Thyroid gland (tissue), 4 donors: ENCODE measurements at regions not wholly inside any gene's neighbourhood (a gene's known extent, or its start where the extent isn't known, plus 50 kb on each side); places are given as distances from the start of the nearest gene placed in this dataset.

Source experiments
- POLR2A ChIP-seq, 2 donors: fragments of 450-650 bp; IDR thresholded peaks; one replicate each; pipeline ENCODE4 v1.6.1; 2017; ENCODE audit warnings: antibody characterized with exemption in 2 of 2, mild to moderate bottlenecking in 2 of 2, moderate library complexity in 1 of 2
- TF ChIP-seq, protein P1 (sequence below), 6 experiments: fragments of 200-600 bp in 3 of 6; fragments of 450-650 bp in 3 of 6; sonication (generic) in 3 of 6; IDR thresholded peaks; one replicate each; pipeline ENCODE4 v1.5.1; 2016 to 2019; ENCODE audit warnings: antibody characterized with exemption in 6 of 6, mild to moderate bottlenecking in 2 of 6, inconsistent platforms in 1 of 6, moderate library complexity in 1 of 6

DNA sequence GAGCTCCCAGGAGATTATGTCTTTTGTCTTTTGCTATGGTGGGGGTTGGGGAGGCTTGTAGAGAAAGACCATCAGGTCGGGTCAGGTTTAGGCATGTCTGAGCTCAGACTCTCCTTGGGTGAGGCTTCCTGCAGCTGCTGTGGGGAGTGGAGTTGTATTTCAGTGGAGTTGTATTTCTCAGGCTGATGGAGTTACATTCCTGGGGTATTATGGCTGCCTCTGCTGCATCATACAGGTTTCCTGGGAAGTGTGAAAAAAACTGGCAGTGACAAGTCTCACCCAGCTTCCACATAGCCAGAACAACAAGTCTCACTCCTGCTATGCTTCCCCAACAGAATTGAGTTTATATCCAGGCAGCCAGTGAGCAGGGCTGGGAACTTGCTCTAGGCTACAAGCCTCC, 119.3 kb downstream of the VSIG4 start:
- TF ChIP-seq, protein P1, sequence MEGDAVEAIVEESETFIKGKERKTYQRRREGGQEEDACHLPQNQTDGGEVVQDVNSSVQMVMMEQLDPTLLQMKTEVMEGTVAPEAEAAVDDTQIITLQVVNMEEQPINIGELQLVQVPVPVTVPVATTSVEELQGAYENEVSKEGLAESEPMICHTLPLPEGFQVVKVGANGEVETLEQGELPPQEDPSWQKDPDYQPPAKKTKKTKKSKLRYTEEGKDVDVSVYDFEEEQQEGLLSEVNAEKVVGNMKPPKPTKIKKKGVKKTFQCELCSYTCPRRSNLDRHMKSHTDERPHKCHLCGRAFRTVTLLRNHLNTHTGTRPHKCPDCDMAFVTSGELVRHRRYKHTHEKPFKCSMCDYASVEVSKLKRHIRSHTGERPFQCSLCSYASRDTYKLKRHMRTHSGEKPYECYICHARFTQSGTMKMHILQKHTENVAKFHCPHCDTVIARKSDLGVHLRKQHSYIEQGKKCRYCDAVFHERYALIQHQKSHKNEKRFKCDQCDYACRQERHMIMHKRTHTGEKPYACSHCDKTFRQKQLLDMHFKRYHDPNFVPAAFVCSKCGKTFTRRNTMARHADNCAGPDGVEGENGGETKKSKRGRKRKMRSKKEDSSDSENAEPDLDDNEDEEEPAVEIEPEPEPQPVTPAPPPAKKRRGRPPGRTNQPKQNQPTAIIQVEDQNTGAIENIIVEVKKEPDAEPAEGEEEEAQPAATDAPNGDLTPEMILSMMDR (IDR thresholded peaks at IDR 0.05), result no peak
- no peak for TF ChIP-seq POLR2A (IDR thresholded peaks at IDR 0.05)
